ENCODE measurements at regions not wholly inside any gene's neighbourhood (a gene's known extent, or its start where the extent isn't known, plus 50 kb on each side); places are given as distances from the start of the nearest gene placed in this dataset.

DNA sequence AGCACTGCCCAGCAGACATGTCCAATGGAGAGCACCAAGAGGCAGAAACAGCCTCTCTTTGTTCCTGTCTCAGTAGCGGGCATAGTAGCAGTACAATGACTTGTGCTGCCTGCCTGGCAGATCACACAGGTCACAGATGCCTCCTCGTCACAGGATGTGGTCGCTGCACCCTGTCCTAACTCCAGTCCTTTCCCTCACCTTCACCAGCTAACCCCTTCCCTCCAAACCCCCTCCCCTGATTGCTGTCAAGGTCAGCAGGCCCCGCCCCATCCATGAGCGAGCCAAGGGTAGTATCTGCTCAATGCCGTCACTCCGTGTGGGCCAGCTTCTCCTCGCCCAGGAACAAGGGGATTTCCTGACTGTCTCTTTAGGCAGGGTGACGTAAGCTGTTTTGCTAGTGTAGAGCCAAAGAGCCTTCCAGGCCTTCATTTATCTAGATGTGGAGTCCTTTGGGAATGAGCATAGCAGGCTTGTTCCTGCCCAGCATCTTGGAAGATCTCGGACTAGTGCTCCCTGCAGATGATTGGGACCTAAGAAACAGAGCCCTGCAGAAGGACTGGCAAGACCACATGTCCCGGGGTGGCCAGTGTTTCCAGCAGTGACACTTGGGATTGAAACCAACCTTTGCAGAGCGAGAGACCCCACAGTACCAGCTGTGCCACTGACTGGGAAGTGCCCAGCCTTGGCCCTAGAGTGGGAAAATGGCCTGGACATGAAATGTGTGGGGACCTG lies 75.9 kb upstream of the TNRC6C start:
- TF ChIP-seq CTCF (conservative IDR thresholded peaks at IDR 0.05) = no peak
- H3K27ac ChIP-seq = no peak overlapping the region

DNA sequence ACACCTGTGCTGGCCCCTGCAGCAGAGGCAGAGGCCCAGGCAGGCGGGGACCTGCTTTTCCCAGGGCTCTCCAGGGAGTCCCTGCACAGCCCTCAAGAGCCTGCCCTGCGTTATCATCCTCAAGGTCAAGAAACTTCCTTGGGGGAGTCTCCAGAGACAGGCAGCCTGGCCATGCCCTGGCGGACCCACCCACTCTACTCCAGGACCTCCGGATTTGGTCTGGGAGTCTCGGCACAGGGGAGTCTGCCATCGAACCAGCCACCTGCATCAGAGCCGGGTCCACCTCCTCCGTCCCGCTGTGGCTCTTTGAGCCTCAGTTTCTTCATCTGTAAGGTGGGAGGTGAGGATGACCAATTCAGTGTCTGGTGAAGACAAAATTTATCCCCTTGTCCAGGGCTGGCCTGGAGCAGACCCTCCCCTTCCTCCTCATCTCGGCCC lies 75.3 kb upstream of the TNRC6C start:
- H3K27ac ChIP-seq = no peak overlapping the region
- no peak for TF ChIP-seq CTCF (conservative IDR thresholded peaks at IDR 0.05)

- H3K27ac ChIP-seq = no peak overlapping the region
- no peak for TF ChIP-seq CTCF (conservative IDR thresholded peaks at IDR 0.05)
Observed at GRCh38 chr17:77884019-77884418, 74.5 kb upstream of the TNRC6C start.

- H3K27ac ChIP-seq = no peak overlapping the region
- no peak for TF ChIP-seq CTCF (conservative IDR thresholded peaks at IDR 0.05)
Observed at GRCh38 chr17:77884967-77885641, 73.4 kb upstream of the TNRC6C start.

GRCh38 chr17:77885678-77886386 lies 72.7 kb upstream of the TNRC6C start:
- no peak for TF ChIP-seq CTCF (conservative IDR thresholded peaks at IDR 0.05)
- no peak overlapping the region for H3K27ac ChIP-seq

DNA sequence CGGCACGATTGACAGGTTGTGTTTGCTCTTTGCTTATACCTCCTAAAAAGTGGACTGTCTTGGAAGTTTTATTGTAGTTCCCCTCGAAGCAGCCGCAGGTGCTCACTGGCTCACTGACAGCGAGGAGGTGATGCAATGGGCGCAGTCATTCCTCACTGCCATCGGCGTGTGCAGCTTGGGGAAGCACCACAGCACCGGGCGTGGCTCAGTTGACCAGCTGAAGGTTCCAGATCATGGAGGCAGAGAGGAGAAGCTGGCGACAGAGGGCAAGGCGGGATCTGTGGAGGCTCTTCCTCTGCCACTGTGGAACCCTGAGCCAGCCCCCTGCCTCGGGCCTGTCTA lies 72.1 kb upstream of the TNRC6C start:
- no peak overlapping the region for H3K27ac ChIP-seq
- TF ChIP-seq CTCF (conservative IDR thresholded peaks at IDR 0.05) = no peak

- TF ChIP-seq CTCF (conservative IDR thresholded peaks at IDR 0.05) = no peak
- peak overlapping the region; percentile 49; the same call in 1 of the 2 replicates for H3K27ac ChIP-seq
Observed at GRCh38 chr17:77887110-77887463, 71.4 kb upstream of the TNRC6C start.

All from VCaP (cell line).